GM23338 (cell line): ENCODE measurements at regions not wholly inside any gene's neighbourhood (a gene's known extent, or its start where the extent isn't known, plus 50 kb on each side); places are given as distances from the start of the nearest gene placed in this dataset.

Source experiments
- ATAC-seq: fragments of 200-7000 bp; cut with Tn5 transposase; 3 replicates; pipeline ENCODE4 v1.9.1; 2020
- DNase-seq: peaks from one replicate; pipeline ENCODE4 v3.0.0-alpha.2; 2015; ENCODE audit warnings: low spot score
- H2AFZ ChIP-seq: fragments of 200-600 bp; sonication (generic); 2 replicates; pipeline ENCODE4 v1.8.0; 2016; ENCODE audit warnings: antibody characterized with exemption, mild to moderate bottlenecking, moderate library complexity
- H3F3A ChIP-seq: fragments of 200-600 bp; sonication (generic); replicated peaks from 2 replicates; pipeline ENCODE4 v1.8.0; 2017; ENCODE audit warnings: antibody characterized with exemption, mixed run types, low read depth
- H3K27ac ChIP-seq: fragments of 200-600 bp; sonication (generic); 2 replicates; pipeline ENCODE4 v1.6.1; 2016; ENCODE audit warnings: low read depth
- H3K27me3 ChIP-seq: fragments of 200-600 bp; sonication (generic); 2 replicates; pipeline ENCODE4 v1.8.0; 2016; ENCODE audit warnings: mild to moderate bottlenecking, mixed run types, moderate library complexity; ENCODE audit not compliant: insufficient read depth
- H3K36me3 ChIP-seq: fragments of 200-600 bp; sonication (generic); 2 replicates; pipeline ENCODE4 v1.8.0; 2016; ENCODE audit warnings: mild to moderate bottlenecking; ENCODE audit not compliant: insufficient read depth
- H3K4me1 ChIP-seq: fragments of 200-600 bp; sonication (generic); 2 replicates; pipeline ENCODE4 v1.8.0; 2016; ENCODE audit warnings: mild to moderate bottlenecking, moderate library complexity; ENCODE audit not compliant: insufficient read depth
- H3K4me2 ChIP-seq: fragments of 200-600 bp; sonication (generic); 2 replicates; pipeline ENCODE4 v1.7.1; 2017; ENCODE audit warnings: mixed run types
- H3K4me3 ChIP-seq: fragments of 200-600 bp; sonication (generic); 2 replicates; pipeline ENCODE4 v1.6.1; 2016; ENCODE audit warnings: mixed run types
- H3K79me2 ChIP-seq: fragments of 200-600 bp; sonication (generic); replicated peaks from 2 replicates; pipeline ENCODE4 v1.8.0; 2017; ENCODE audit warnings: mild to moderate bottlenecking; ENCODE audit not compliant: insufficient read depth
- H3K9me2 ChIP-seq: fragments of 200-600 bp; sonication (generic); 2 replicates; pipeline ENCODE4 v1.8.0; 2017; ENCODE audit not compliant: insufficient read depth
- H4K20me1 ChIP-seq: fragments of 200-600 bp; sonication (generic); replicated peaks from 2 replicates; pipeline ENCODE4 v1.8.0; 2017; ENCODE audit warnings: mild to moderate bottlenecking; ENCODE audit not compliant: insufficient read depth
- H3K27ac Mint-ChIP-seq: 2 replicates; pipeline ENCODE4 v1.8.0; 2020; ENCODE audit warnings: inconsistent platforms, mild to moderate bottlenecking, moderate library complexity, mixed read lengths
- H3K27me3 Mint-ChIP-seq: 3 replicates; pipeline ENCODE4 v1.8.0; 2022; ENCODE audit warnings: low read depth, mild to moderate bottlenecking, moderate library complexity, mixed read lengths, inconsistent platforms; ENCODE audit not compliant: insufficient read depth, poor library complexity
- H3K36me3 Mint-ChIP-seq: 3 replicates; pipeline ENCODE4 v1.8.0; 2021; ENCODE audit warnings: low read depth, mild to moderate bottlenecking, inconsistent platforms, moderate library complexity, mixed read lengths
- H3K4me1 Mint-ChIP-seq: 3 replicates; pipeline ENCODE4 v1.8.0; 2020; ENCODE audit warnings: mild to moderate bottlenecking, inconsistent platforms, mixed read lengths
- H3K4me3 Mint-ChIP-seq: 3 replicates; pipeline ENCODE4 v1.8.0; 2021; ENCODE audit warnings: moderate library complexity, mild to moderate bottlenecking, inconsistent platforms, mixed read lengths
- H3K9me3 Mint-ChIP-seq: 3 replicates; pipeline ENCODE4 v1.8.0; 2020; ENCODE audit warnings: moderate library complexity, mild to moderate bottlenecking, inconsistent platforms, mixed read lengths
- CTCF ChIP-seq, 2 experiments: fragments of 200-600 bp in 1 of 2; sonication (generic) in 1 of 2; conservative IDR thresholded peaks; 2 replicates each; pipeline versions ENCODE4 v1.5.1 to v1.6.1; 2016 to 2017; ENCODE audit warnings: antibody characterized with exemption in 2 of 2, low read depth in 2 of 2, mild to moderate bottlenecking in 2 of 2, moderate library complexity in 1 of 2
- ETS1 ChIP-seq: IDR thresholded peaks from 2 replicates; pipeline ENCODE4 v1.6.1; 2016; ENCODE audit warnings: antibody characterized with exemption
- EZH2 ChIP-seq: fragments of 200-600 bp; sonication (generic); IDR thresholded peaks from one replicate; pipeline ENCODE4 v1.8.0; 2017; ENCODE audit warnings: antibody characterized with exemption, mild to moderate bottlenecking, low read depth; ENCODE audit not compliant: unreplicated experiment
- EZH2phosphoT487 ChIP-seq: fragments of 200-600 bp; sonication (generic); IDR thresholded peaks from one replicate; pipeline ENCODE4 v1.8.1; 2018; ENCODE audit warnings: antibody characterized with exemption; ENCODE audit not compliant: unreplicated experiment
- JUNB ChIP-seq: IDR thresholded peaks from one replicate; pipeline ENCODE4 v1.6.1; 2016; ENCODE audit warnings: antibody characterized with exemption; ENCODE audit not compliant: unreplicated experiment
- NANOG ChIP-seq: IDR thresholded peaks from 2 replicates; pipeline ENCODE4 v1.6.1; 2016; ENCODE audit warnings: antibody characterized with exemption, borderline replicate concordance
- POLR2AphosphoS5 ChIP-seq: IDR thresholded peaks from 2 replicates; pipeline ENCODE4 v1.6.1; 2016; ENCODE audit warnings: antibody characterized with exemption, low read depth
- STAT1 ChIP-seq: IDR thresholded peaks from one replicate; pipeline ENCODE4 v1.6.1; 2016; ENCODE audit warnings: antibody characterized with exemption; ENCODE audit not compliant: unreplicated experiment
- ZNF114 ChIP-seq: fragments of 250-450 bp; sonication (Bioruptor Pico); IDR thresholded peaks from 2 replicates; pipeline ENCODE4 v1.5.0; 2020; ENCODE audit warnings: mild to moderate bottlenecking, moderate library complexity
- ZNF331 ChIP-seq: fragments of 250-450 bp; sonication (Bioruptor Pico); IDR thresholded peaks from 2 replicates; pipeline ENCODE4 v1.5.0; 2020; ENCODE audit warnings: low read depth, mild to moderate bottlenecking, moderate library complexity
- ZNF462 ChIP-seq: fragments of 250-450 bp; sonication (Bioruptor Pico); IDR thresholded peaks from 2 replicates; pipeline ENCODE4 v1.5.0; 2020; ENCODE audit warnings: mild to moderate bottlenecking, moderate library complexity

GRCh38 chr2:129381789-129382188 lies 597.7 kb upstream of the RAB6C start:
- H2AFZ ChIP-seq, result no peak overlapping the region
- Mint-ChIP-seq H3K27ac (no peak overlapping the region), H3K4me1 (no peaks in the 10 kb centered on the region), H3K9me3 (peaks cover 14% of the 10 kb centered on the region; the same call in 2 of the 3 replicates), H3K4me3 (no peak overlapping the region), H3K27me3 (peaks cover under 1% of the 10 kb centered on the region), H3K36me3 (no peaks in the 10 kb centered on the region; the same call in 2 of the 3 replicates)
- ATAC-seq (no peak), DNase-seq (no peak)
- H3K27ac ChIP-seq, result no peak overlapping the region
- H3K4me1 ChIP-seq, result no peaks in the 10 kb centered on the region
- TF ChIP-seq ZNF331 (CRISPR knock-in tag), result no peak
- TF ChIP-seq EZH2phosphoT487, result no peak
- no peak for TF ChIP-seq JUNB
- no peak for TF ChIP-seq NANOG
- no peak for TF ChIP-seq POLR2AphosphoS5
- TF ChIP-seq CTCF (conservative IDR thresholded peaks at IDR 0.05; ENCODE audit: low read depth in 2 of 2), result no peak
- TF ChIP-seq STAT1, result no peak
- TF ChIP-seq EZH2, result no peak
- no peak for TF ChIP-seq ETS1
- no peak for TF ChIP-seq ZNF462 (CRISPR knock-in tag)
- no peak for TF ChIP-seq ZNF114 (CRISPR knock-in tag)
- no peaks in the 10 kb centered on the region for H3K9me2 ChIP-seq
- H3K27me3 ChIP-seq, result no peaks in the 10 kb centered on the region
- H3K36me3 ChIP-seq, result no peaks in the 10 kb centered on the region
- no peaks in the 10 kb centered on the region for H3K79me2 ChIP-seq
- no peak overlapping the region for H3K4me2 ChIP-seq
- no peaks in the 10 kb centered on the region for H3F3A ChIP-seq
- H3K4me3 ChIP-seq, result no peak overlapping the region
- H4K20me1 ChIP-seq, result no peaks in the 10 kb centered on the region
